K562 (cell line): ENCODE measurements at regions not wholly inside any gene's neighbourhood (a gene's known extent, or its start where the extent isn't known, plus 50 kb on each side); places are given as distances from the start of the nearest gene placed in this dataset.

ENCODE experiments used
- ELK1 ChIP-seq: sonication (generic); formaldehyde crosslinking; IDR thresholded peaks from 2 replicates; pipeline ENCODE4 v1.8.1; 2022; ENCODE audit warnings: missing genetic modification reagents
- USF2 ChIP-seq: sonication (generic); formaldehyde crosslinking; IDR thresholded peaks from 2 replicates; pipeline ENCODE4 v1.5.0; 2020; ENCODE audit warnings: missing genetic modification reagents
- ZNF282 ChIP-seq: sonication (generic); formaldehyde crosslinking; IDR thresholded peaks from 2 replicates; pipeline ENCODE4 v1.8.1; 2023; ENCODE audit warnings: missing genetic modification reagents

- TF ChIP-seq ZNF282 (CRISPR knock-in tag) (no peak), USF2 (no peak), ELK1 (CRISPR knock-in tag) (no peak)
Observed at GRCh38 chr5:39525271-39525670, 100.5 kb upstream of the DAB2 start.
